SU-DHL-6 (cell line): ENCODE measurements at regions not wholly inside any gene's neighbourhood (a gene's known extent, or its start where the extent isn't known, plus 50 kb on each side); places are given as distances from the start of the nearest gene placed in this dataset.
A peak's percentile ranks its signal among the peaks of the same experiment; 100 is the strongest.

ENCODE experiments used
- H2AFZ ChIP-seq: fragments of 200-600 bp; sonication (generic); 2 replicates; pipeline ENCODE4 v1.6.1; 2014; ENCODE audit warnings: low read depth, mild to moderate bottlenecking, moderate library complexity, mixed read lengths, antibody characterized with exemption, low read length; ENCODE audit not compliant: severe bottlenecking
- H3F3A ChIP-seq: fragments of 200-600 bp; shearing (Covaris generic); 2 replicates; pipeline ENCODE4 v1.6.0; 2016; ENCODE audit warnings: antibody characterized with exemption, mild to moderate bottlenecking; ENCODE audit not compliant: insufficient read depth
- H3K27ac ChIP-seq: fragments of 200-600 bp; sonication (generic); 2 replicates; pipeline ENCODE4 v1.5.1; 2016; ENCODE audit warnings: low read depth, mild to moderate bottlenecking, low read length, moderate library complexity, mixed read lengths
- H3K27me3 ChIP-seq: fragments of 200-600 bp; sonication (generic), shearing (Covaris generic); 2 replicates; pipeline ENCODE4 v1.6.0; 2014; ENCODE audit warnings: mild to moderate bottlenecking, low read length
- H3K36me3 ChIP-seq: fragments of 200-600 bp; sonication (generic); 2 replicates; pipeline ENCODE4 v1.6.1; 2014; ENCODE audit warnings: mild to moderate bottlenecking, low read length, mixed read lengths
- H3K4me2 ChIP-seq: fragments of 300-600, 200-600 bp; shearing (Covaris generic), sonication (generic); 2 replicates; pipeline ENCODE4 v1.6.0; 2014; ENCODE audit warnings: low read length, low read depth, mild to moderate bottlenecking; ENCODE audit not compliant: poor library complexity, severe bottlenecking
- H3K4me3 ChIP-seq: fragments of 200-600 bp; sonication (generic); 2 replicates; pipeline ENCODE4 v1.5.1; 2014; ENCODE audit warnings: antibody characterized with exemption, low read length, mild to moderate bottlenecking, mixed read lengths; ENCODE audit not compliant: insufficient read depth, poor library complexity, severe bottlenecking
- H3K79me2 ChIP-seq: fragments of 200-600 bp; sonication (generic); 2 replicates; pipeline ENCODE4 v1.6.1; 2014; ENCODE audit warnings: mild to moderate bottlenecking, low read length, moderate library complexity; ENCODE audit not compliant: insufficient read depth
- H3K9ac ChIP-seq: fragments of 200-600 bp; sonication (generic); 2 replicates; pipeline ENCODE4 v1.7.0; 2014; ENCODE audit warnings: mild to moderate bottlenecking, low read length
- H3K9me2 ChIP-seq: fragments of 200-600 bp; sonication (generic); replicated peaks from 2 replicates; pipeline ENCODE4 v1.6.1; 2014; ENCODE audit warnings: low read length; ENCODE audit not compliant: insufficient read depth
- H3K9me3 ChIP-seq: fragments of 200-600 bp; sonication (generic); 2 replicates; pipeline ENCODE4 v1.6.1; 2014; ENCODE audit warnings: low read length, mixed read lengths; ENCODE audit not compliant: insufficient read depth
- H4K20me1 ChIP-seq: fragments of 200-600 bp; sonication (generic); 2 replicates; pipeline ENCODE4 v1.6.1; 2014; ENCODE audit warnings: low read depth, mild to moderate bottlenecking, antibody characterized with exemption, low read length, moderate library complexity, mixed read lengths
- CTCF ChIP-seq: fragments of 200-600 bp; sonication (generic); IDR thresholded peaks from one replicate; pipeline ENCODE4 v1.5.1; 2017; ENCODE audit warnings: antibody characterized with exemption, mild to moderate bottlenecking, low read length, moderate library complexity; ENCODE audit not compliant: insufficient read depth, poor library complexity, severe bottlenecking
- EZH2phosphoT487 ChIP-seq: fragments of 200-600 bp; sonication (generic), shearing (Covaris generic); conservative IDR thresholded peaks from 2 replicates; pipeline ENCODE4 v1.6.1; 2018; ENCODE audit warnings: mild to moderate bottlenecking, antibody characterized with exemption, low read length, moderate library complexity, mixed read lengths

GRCh38 chr7:142445019-142445686 is 187.3 kb upstream of the PRSS58 start:
- H3K79me2 ChIP-seq = no peaks in the 10 kb centered on the region
- H3K4me2 ChIP-seq = no peak overlapping the region
- no peak overlapping the region for H3K4me3 ChIP-seq
- no peaks in the 10 kb centered on the region for H4K20me1 ChIP-seq
- H2AFZ ChIP-seq = no peak overlapping the region
- no peaks in the 10 kb centered on the region for H3K27me3 ChIP-seq
- H3F3A ChIP-seq = no peaks in the 10 kb centered on the region
- TF ChIP-seq EZH2phosphoT487 (no peak), CTCF (peak; percentile 31)
- H3K27ac ChIP-seq = no peak overlapping the region
- no peaks in the 10 kb centered on the region for H3K36me3 ChIP-seq
- H3K9me2 ChIP-seq = no peaks in the 10 kb centered on the region
- H3K9me3 ChIP-seq = no peaks in the 10 kb centered on the region
- no peak overlapping the region for H3K9ac ChIP-seq

- H3K9me2 ChIP-seq = no peaks in the 10 kb centered on the region
- no peaks in the 10 kb centered on the region for H3F3A ChIP-seq
- no peak for TF ChIP-seq EZH2phosphoT487
- no peak for TF ChIP-seq CTCF
- H3K27me3 ChIP-seq = no peaks in the 10 kb centered on the region
- H3K4me2 ChIP-seq = no peak overlapping the region
- no peaks in the 10 kb centered on the region for H3K9me3 ChIP-seq
- H2AFZ ChIP-seq = no peak overlapping the region
- no peak overlapping the region for H3K4me3 ChIP-seq
- H3K79me2 ChIP-seq = no peaks in the 10 kb centered on the region
- no peak overlapping the region for H3K9ac ChIP-seq
- H4K20me1 ChIP-seq = no peaks in the 10 kb centered on the region
- no peaks in the 10 kb centered on the region for H3K36me3 ChIP-seq
- no peak overlapping the region for H3K27ac ChIP-seq
Observed at GRCh38 chr7:142443216-142444010, 185.6 kb upstream of the PRSS58 start.

- H2AFZ ChIP-seq = no peak overlapping the region
- H3K9ac ChIP-seq = no peak overlapping the region
- H3K4me3 ChIP-seq = no peak overlapping the region
- H3K4me2 ChIP-seq = no peak overlapping the region
- H3K36me3 ChIP-seq = no peaks in the 10 kb centered on the region
- H3K9me3 ChIP-seq = no peaks in the 10 kb centered on the region
- no peak overlapping the region for H3K27ac ChIP-seq
- H3K79me2 ChIP-seq = no peaks in the 10 kb centered on the region
- no peaks in the 10 kb centered on the region for H3F3A ChIP-seq
- no peaks in the 10 kb centered on the region for H3K27me3 ChIP-seq
- H4K20me1 ChIP-seq = no peaks in the 10 kb centered on the region
- TF ChIP-seq CTCF = no peak
- TF ChIP-seq EZH2phosphoT487 = no peak
- no peaks in the 10 kb centered on the region for H3K9me2 ChIP-seq
Observed at GRCh38 chr7:142442396-142442795, 184.5 kb upstream of the PRSS58 start.
